Adrenal gland (tissue), 5 donors: ENCODE measurements at regions not wholly inside any gene's neighbourhood (a gene's known extent, or its start where the extent isn't known, plus 50 kb on each side); places are given as distances from the start of the nearest gene placed in this dataset.

Experiments used
- POLR2A ChIP-seq, 2 donors: fragments of 450-650 bp; IDR thresholded peaks; one replicate each; pipeline ENCODE4 v1.6.1; 2017; ENCODE audit warnings: antibody characterized with exemption in 2 of 2, mild to moderate bottlenecking in 2 of 2, moderate library complexity in 1 of 2
- TF ChIP-seq, protein P1 (sequence below), 6 experiments: fragments of 450-650 bp in 4 of 6; fragments of 200-600 bp in 2 of 6; sonication (generic) in 1 of 6; IDR thresholded peaks; 1 replicate in 5 of 6; 2 replicates in 1 of 6; pipeline versions ENCODE4 v1.5.1 to v1.8.0; 2016 to 2021; ENCODE audit warnings: antibody characterized with exemption in 6 of 6, mild to moderate bottlenecking in 2 of 6, moderate library complexity in 1 of 6
- donor health status: DM: no; HTN: no; CAD: no.

DNA sequence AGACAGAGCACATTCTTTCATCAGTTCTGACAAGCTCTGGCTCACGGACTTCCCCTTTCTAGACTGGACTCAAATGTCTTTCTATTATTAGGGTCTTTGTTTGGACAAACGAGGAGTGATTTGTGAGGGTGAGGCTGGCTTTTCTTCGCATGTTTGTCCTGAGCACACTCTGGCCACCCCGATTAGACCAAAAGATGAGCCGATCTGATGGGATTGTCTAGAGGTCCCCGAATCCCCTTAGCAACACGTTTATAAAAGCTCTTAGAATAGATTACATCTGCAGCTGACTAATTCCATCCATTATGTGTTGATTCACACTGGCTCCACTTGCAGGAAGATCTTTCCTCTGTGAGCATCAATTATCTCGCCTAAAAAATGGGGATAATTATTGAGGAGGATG, 675.4 kb upstream of the AUTS2 start:
- TF ChIP-seq, protein P1, sequence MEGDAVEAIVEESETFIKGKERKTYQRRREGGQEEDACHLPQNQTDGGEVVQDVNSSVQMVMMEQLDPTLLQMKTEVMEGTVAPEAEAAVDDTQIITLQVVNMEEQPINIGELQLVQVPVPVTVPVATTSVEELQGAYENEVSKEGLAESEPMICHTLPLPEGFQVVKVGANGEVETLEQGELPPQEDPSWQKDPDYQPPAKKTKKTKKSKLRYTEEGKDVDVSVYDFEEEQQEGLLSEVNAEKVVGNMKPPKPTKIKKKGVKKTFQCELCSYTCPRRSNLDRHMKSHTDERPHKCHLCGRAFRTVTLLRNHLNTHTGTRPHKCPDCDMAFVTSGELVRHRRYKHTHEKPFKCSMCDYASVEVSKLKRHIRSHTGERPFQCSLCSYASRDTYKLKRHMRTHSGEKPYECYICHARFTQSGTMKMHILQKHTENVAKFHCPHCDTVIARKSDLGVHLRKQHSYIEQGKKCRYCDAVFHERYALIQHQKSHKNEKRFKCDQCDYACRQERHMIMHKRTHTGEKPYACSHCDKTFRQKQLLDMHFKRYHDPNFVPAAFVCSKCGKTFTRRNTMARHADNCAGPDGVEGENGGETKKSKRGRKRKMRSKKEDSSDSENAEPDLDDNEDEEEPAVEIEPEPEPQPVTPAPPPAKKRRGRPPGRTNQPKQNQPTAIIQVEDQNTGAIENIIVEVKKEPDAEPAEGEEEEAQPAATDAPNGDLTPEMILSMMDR (IDR thresholded peaks at IDR 0.05): no peak
- no peak for TF ChIP-seq POLR2A (IDR thresholded peaks at IDR 0.05)
